Liver (tissue), 8 donors: ENCODE measurements at regions not wholly inside any gene's neighbourhood (a gene's known extent, or its start where the extent isn't known, plus 50 kb on each side); places are given as distances from the start of the nearest gene placed in this dataset.

Experiments used
- DNase-seq: peaks from one replicate; pipeline ENCODE4 v3.0.0-alpha.2; 2017; ENCODE audit warnings: low spot score
- H3K27ac ChIP-seq, 2 donors: one replicate each; pipeline ENCODE4 v1.7.0; 2013; ENCODE audit warnings: inconsistent platforms in 2 of 2, low read length in 2 of 2, control low read depth in 1 of 2, low read depth in 1 of 2, mild to moderate bottlenecking in 1 of 2
- H3K27me3 ChIP-seq, 4 donors: one replicate each; pipeline versions ENCODE4 v1.6.1 to v1.7.0; 2013; ENCODE audit warnings: low read length in 3 of 4, inconsistent platforms in 1 of 4, mild to moderate bottlenecking in 1 of 4, moderate library complexity in 1 of 4; ENCODE audit not compliant: control insufficient read depth in 4 of 4, insufficient read depth in 4 of 4
- H3K36me3 ChIP-seq, 4 donors: one replicate each; pipeline versions ENCODE4 v1.6.1 to v1.7.0; 2013; ENCODE audit warnings: low read length in 3 of 4, mild to moderate bottlenecking in 3 of 4, low read depth in 1 of 4, moderate library complexity in 1 of 4; ENCODE audit not compliant: control insufficient read depth in 4 of 4, insufficient read depth in 3 of 4
- H3K4me1 ChIP-seq, 4 donors: one replicate each; pipeline versions ENCODE4 v1.6.1 to v1.7.0; 2013; ENCODE audit warnings: low read length in 3 of 4, mild to moderate bottlenecking in 3 of 4, moderate library complexity in 1 of 4; ENCODE audit not compliant: control insufficient read depth in 4 of 4, insufficient read depth in 4 of 4
- H3K4me3 ChIP-seq, 3 donors: one replicate each; pipeline versions ENCODE4 v1.6.1 to v1.7.0; 2013; ENCODE audit warnings: low read length in 3 of 3, control low read depth in 1 of 3, low read depth in 1 of 3, mild to moderate bottlenecking in 1 of 3
- H3K9ac ChIP-seq, 2 donors: one replicate each; pipeline ENCODE4 v1.7.0; 2013; ENCODE audit warnings: low read length in 2 of 2, mild to moderate bottlenecking in 2 of 2, moderate library complexity in 2 of 2, control low read depth in 1 of 2, low read depth in 1 of 2
- H3K9me3 ChIP-seq, 4 donors: one replicate each; pipeline versions ENCODE4 v1.6.1 to v1.7.0; 2013; ENCODE audit warnings: low read length in 3 of 4; ENCODE audit not compliant: control insufficient read depth in 4 of 4
- CTCF ChIP-seq: fragments of 150-350 bp; IDR thresholded peaks from 2 replicates; pipeline ENCODE4 v1.5.1; 2017; ENCODE audit warnings: improper control_type of control experiment, low read depth, low read length; ENCODE audit not compliant: missing input control
- EGR1 ChIP-seq, 2 donors: IDR thresholded peaks; 2 replicates each; pipeline ENCODE4 v1.6.1; 2016 to 2018; ENCODE audit warnings: antibody characterized with exemption in 2 of 2, low read depth in 2 of 2
- FOXA1 ChIP-seq: IDR thresholded peaks from 2 replicates; pipeline ENCODE4 v1.6.1; 2016; ENCODE audit warnings: antibody characterized with exemption
- FOXA2 ChIP-seq: IDR thresholded peaks from 2 replicates; pipeline ENCODE4 v1.6.1; 2016; ENCODE audit warnings: antibody characterized with exemption
- GABPA ChIP-seq, 2 donors: IDR thresholded peaks in 1 of 2; conservative IDR thresholded peaks in 1 of 2; 2 replicates each; pipeline ENCODE4 v1.6.1; 2016; ENCODE audit warnings: antibody characterized with exemption in 2 of 2, mild to moderate bottlenecking in 1 of 2, moderate library complexity in 1 of 2
- HNF4A ChIP-seq, 2 donors: conservative IDR thresholded peaks; 2 replicates each; pipeline ENCODE4 v1.6.1; 2016; ENCODE audit warnings: antibody characterized with exemption in 2 of 2, mild to moderate bottlenecking in 2 of 2
- HNF4G ChIP-seq: IDR thresholded peaks from 2 replicates; pipeline ENCODE4 v1.6.1; 2016; ENCODE audit warnings: antibody characterized with exemption
- MAX ChIP-seq: IDR thresholded peaks from 2 replicates; pipeline ENCODE4 v1.6.1; 2016; ENCODE audit warnings: antibody characterized with exemption
- NR2F2 ChIP-seq: IDR thresholded peaks from 2 replicates; pipeline ENCODE4 v1.6.1; 2016; ENCODE audit warnings: antibody characterized with exemption
- RAD21 ChIP-seq, 2 donors: IDR thresholded peaks; 2 replicates each; pipeline ENCODE4 v1.6.1; 2016; ENCODE audit warnings: antibody characterized with exemption in 2 of 2, mild to moderate bottlenecking in 2 of 2
- RXRA ChIP-seq, 2 donors: IDR thresholded peaks; 2 replicates each; pipeline ENCODE4 v1.6.1; 2017 to 2018; ENCODE audit warnings: antibody characterized with exemption in 2 of 2, mild to moderate bottlenecking in 1 of 2
- SP1 ChIP-seq: IDR thresholded peaks from 2 replicates; pipeline ENCODE4 v1.6.1; 2018; ENCODE audit warnings: antibody characterized with exemption, mild to moderate bottlenecking
- YY1 ChIP-seq: IDR thresholded peaks from 2 replicates; pipeline ENCODE4 v1.6.1; 2016; ENCODE audit warnings: antibody characterized with exemption, mild to moderate bottlenecking
- WGBS: extraction: QIAGEN DNeasy Blood & Tissue Kit; methylation state at CpG from one replicate; pipeline ENCODE4 v1.1.7; 2013; 5-methylcytosine and 5-hydroxymethylcytosine counted together
- TF ChIP-seq, protein P1 (sequence below): IDR thresholded peaks from 2 replicates; pipeline ENCODE4 v1.6.1; 2016; ENCODE audit warnings: antibody characterized with exemption
- TF ChIP-seq, protein P2 (sequence below): IDR thresholded peaks from 2 replicates; pipeline ENCODE4 v1.6.1; 2016; ENCODE audit warnings: antibody characterized with exemption, mild to moderate bottlenecking
- TF ChIP-seq, protein P3 (sequence below): IDR thresholded peaks from 2 replicates; pipeline ENCODE4 v1.6.1; 2016; ENCODE audit warnings: antibody characterized with exemption
- donor health status: healthy.
- donor health status: healthy.
- donor health status: healthy.
- donor health status: healthy.
- donor health status: healthy.

- Histone ChIP-seq H3K27ac (no peak overlapping the region), H3K9ac (no peak overlapping the region), H3K4me3 (no peak overlapping the region), H3K27me3 (no peaks in the 10 kb centered on the region), H3K9me3 (no peaks in the 10 kb centered on the region), H3K4me1 (peaks cover 6 to 46% (median 30%) of the 10 kb centered on the region in 4 donors), H3K36me3 (no peaks in the 10 kb centered on the region)
- TF ChIP-seq MAX = no peak
- TF ChIP-seq RAD21 (IDR thresholded peaks at IDR 0.05) = no peak
- TF ChIP-seq, protein P1, sequence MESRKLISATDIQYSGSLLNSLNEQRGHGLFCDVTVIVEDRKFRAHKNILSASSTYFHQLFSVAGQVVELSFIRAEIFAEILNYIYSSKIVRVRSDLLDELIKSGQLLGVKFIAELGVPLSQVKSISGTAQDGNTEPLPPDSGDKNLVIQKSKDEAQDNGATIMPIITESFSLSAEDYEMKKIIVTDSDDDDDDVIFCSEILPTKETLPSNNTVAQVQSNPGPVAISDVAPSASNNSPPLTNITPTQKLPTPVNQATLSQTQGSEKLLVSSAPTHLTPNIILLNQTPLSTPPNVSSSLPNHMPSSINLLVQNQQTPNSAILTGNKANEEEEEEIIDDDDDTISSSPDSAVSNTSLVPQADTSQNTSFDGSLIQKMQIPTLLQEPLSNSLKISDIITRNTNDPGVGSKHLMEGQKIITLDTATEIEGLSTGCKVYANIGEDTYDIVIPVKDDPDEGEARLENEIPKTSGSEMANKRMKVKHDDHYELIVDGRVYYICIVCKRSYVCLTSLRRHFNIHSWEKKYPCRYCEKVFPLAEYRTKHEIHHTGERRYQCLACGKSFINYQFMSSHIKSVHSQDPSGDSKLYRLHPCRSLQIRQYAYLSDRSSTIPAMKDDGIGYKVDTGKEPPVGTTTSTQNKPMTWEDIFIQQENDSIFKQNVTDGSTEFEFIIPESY = no peak
- TF ChIP-seq EGR1 (IDR thresholded peaks at IDR 0.05; ENCODE audit: low read depth in 2 of 2) = no peak
- no peak for TF ChIP-seq HNF4A (conservative IDR thresholded peaks at IDR 0.05)
- no peak for TF ChIP-seq SP1
- TF ChIP-seq FOXA2 = no peak
- no peak for TF ChIP-seq YY1
- TF ChIP-seq FOXA1 = no peak
- TF ChIP-seq, protein P2, sequence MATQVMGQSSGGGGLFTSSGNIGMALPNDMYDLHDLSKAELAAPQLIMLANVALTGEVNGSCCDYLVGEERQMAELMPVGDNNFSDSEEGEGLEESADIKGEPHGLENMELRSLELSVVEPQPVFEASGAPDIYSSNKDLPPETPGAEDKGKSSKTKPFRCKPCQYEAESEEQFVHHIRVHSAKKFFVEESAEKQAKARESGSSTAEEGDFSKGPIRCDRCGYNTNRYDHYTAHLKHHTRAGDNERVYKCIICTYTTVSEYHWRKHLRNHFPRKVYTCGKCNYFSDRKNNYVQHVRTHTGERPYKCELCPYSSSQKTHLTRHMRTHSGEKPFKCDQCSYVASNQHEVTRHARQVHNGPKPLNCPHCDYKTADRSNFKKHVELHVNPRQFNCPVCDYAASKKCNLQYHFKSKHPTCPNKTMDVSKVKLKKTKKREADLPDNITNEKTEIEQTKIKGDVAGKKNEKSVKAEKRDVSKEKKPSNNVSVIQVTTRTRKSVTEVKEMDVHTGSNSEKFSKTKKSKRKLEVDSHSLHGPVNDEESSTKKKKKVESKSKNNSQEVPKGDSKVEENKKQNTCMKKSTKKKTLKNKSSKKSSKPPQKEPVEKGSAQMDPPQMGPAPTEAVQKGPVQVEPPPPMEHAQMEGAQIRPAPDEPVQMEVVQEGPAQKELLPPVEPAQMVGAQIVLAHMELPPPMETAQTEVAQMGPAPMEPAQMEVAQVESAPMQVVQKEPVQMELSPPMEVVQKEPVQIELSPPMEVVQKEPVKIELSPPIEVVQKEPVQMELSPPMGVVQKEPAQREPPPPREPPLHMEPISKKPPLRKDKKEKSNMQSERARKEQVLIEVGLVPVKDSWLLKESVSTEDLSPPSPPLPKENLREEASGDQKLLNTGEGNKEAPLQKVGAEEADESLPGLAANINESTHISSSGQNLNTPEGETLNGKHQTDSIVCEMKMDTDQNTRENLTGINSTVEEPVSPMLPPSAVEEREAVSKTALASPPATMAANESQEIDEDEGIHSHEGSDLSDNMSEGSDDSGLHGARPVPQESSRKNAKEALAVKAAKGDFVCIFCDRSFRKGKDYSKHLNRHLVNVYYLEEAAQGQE = no peak
- TF ChIP-seq, protein P3, sequence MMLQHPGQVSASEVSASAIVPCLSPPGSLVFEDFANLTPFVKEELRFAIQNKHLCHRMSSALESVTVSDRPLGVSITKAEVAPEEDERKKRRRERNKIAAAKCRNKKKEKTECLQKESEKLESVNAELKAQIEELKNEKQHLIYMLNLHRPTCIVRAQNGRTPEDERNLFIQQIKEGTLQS = no peak
- TF ChIP-seq HNF4G = no peak
- TF ChIP-seq NR2F2 = no peak
- TF ChIP-seq RXRA (IDR thresholded peaks at IDR 0.05) = no peak
- WGBS = 55% methylated on average over 4 of the region's 4 CpGs
- no peak for DNase-seq
Measured at GRCh38 chr21:15144026-15144425, 79.2 kb upstream of the NRIP1 start.

- TF ChIP-seq SP1 (no peak), RXRA (IDR thresholded peaks at IDR 0.05) (no peak), CTCF (no peak), EGR1 (IDR thresholded peaks at IDR 0.05; ENCODE audit: low read depth in 2 of 2) (no peak), MAX (no peak), GABPA (IDR thresholded peaks at IDR 0.05 in 1 of 2, conservative IDR thresholded peaks at IDR 0.05 in 1 of 2) (no peak), HNF4G (no peak), HNF4A (conservative IDR thresholded peaks at IDR 0.05) (no peak), RAD21 (IDR thresholded peaks at IDR 0.05) (no peak)
- TF ChIP-seq, protein P3 = no peak
- TF ChIP-seq, protein P1 = no peak
- TF ChIP-seq, protein P2 = no peak
- Histone ChIP-seq H3K9ac (no peak overlapping the region), H3K9me3 (no peaks in the 10 kb centered on the region), H3K27me3 (no peaks in the 10 kb centered on the region), H3K27ac (no peak overlapping the region), H3K4me1 (peaks cover 1 to 13% (median 10%) of the 10 kb centered on the region in 4 donors), H3K36me3 (no peaks in the 10 kb centered on the region), H3K4me3 (no peak overlapping the region)
- no peak for DNase-seq
- 89% methylated on average over 2 of the region's 2 CpGs for WGBS
Measured at GRCh38 chr21:15148437-15148836, 83.6 kb upstream of the NRIP1 start.
